Left lung (tissue), 4 donors: ENCODE measurements at regions not wholly inside any gene's neighbourhood (a gene's known extent, or its start where the extent isn't known, plus 50 kb on each side); places are given as distances from the start of the nearest gene placed in this dataset.

Experiments used
- ATAC-seq: fragments of 200-7000 bp; cut with Tn5 transposase; one replicate; pipeline ENCODE4 v1.9.1; 2020; ENCODE audit warnings: moderate library complexity
- DNase-seq, 4 donors: peaks; one replicate each; pipeline ENCODE4 v3.0.0-alpha.2; 2013 to 2020
- H3K27ac ChIP-seq, 2 donors: fragments of 200-600 bp; sonication (generic) in 1 of 2; one replicate each; pipeline versions ENCODE4 v1.5.0 to v1.8.0; 2020 to 2021
- H3K27me3 ChIP-seq, 2 donors: fragments of 200-600 bp; sonication (generic) in 1 of 2; one replicate each; pipeline versions ENCODE4 v1.5.0 to v1.8.0; 2020 to 2021
- H3K36me3 ChIP-seq, 2 donors: fragments of 200-600 bp; sonication (generic) in 1 of 2; one replicate each; pipeline versions ENCODE4 v1.5.0 to v1.8.0; 2020 to 2021
- H3K4me1 ChIP-seq, 2 donors: fragments of 200-600 bp; one replicate each; pipeline ENCODE4 v1.8.0; 2021
- H3K4me3 ChIP-seq, 2 donors: fragments of 200-600 bp; sonication (generic) in 1 of 2; one replicate each; pipeline versions ENCODE4 v1.5.0 to v1.8.0; 2020 to 2021; ENCODE audit warnings: mild to moderate bottlenecking in 1 of 2
- H3K9me3 ChIP-seq, 2 donors: fragments of 200-600 bp; sonication (generic) in 1 of 2; one replicate each; pipeline versions ENCODE4 v1.5.0 to v1.8.0; 2020 to 2021
- CTCF ChIP-seq, 2 donors: fragments of 200-600 bp; sonication (generic) in 1 of 2; IDR thresholded peaks; one replicate each; pipeline versions ENCODE4 v1.5.0 to v1.8.0; 2021; ENCODE audit warnings: antibody characterized with exemption in 2 of 2
- intact Hi-C, 2 donors: fragments of 100-400 bp; cut with DNase I; formaldehyde crosslinking; loops; one replicate each; pipeline versions ENCODE4 v1.11.2 to v1.14.2; 2022
- donor health status: DM: no; HTN: yes; CAD: no.
- donor health status: DM: no; HTN: no; CAD: no.

- no peaks in the 10 kb centered on the region for H3K27me3 ChIP-seq
- no peak for TF ChIP-seq CTCF (IDR thresholded peaks at IDR 0.05)
- no peaks in the 10 kb centered on the region for H3K4me1 ChIP-seq
- H3K4me3 ChIP-seq = no peak overlapping the region
- H3K27ac ChIP-seq = no peak overlapping the region
- intact Hi-C loops = no loop called here
- ATAC-seq (no peak), DNase-seq (peak in 2 of 4 donors; percentile 28 to 55)
- no peaks in the 10 kb centered on the region for H3K36me3 ChIP-seq
- H3K9me3 ChIP-seq = no peaks in the 10 kb centered on the region
Observed at GRCh38 chr2:8627019-8627691, 54.7 kb upstream of the ID2 start.

- intact Hi-C loops = no loop called here
- Histone ChIP-seq H3K4me1 (no peaks in the 10 kb centered on the region), H3K27ac (no peak overlapping the region), H3K36me3 (no peaks in the 10 kb centered on the region), H3K27me3 (no peaks in the 10 kb centered on the region), H3K4me3 (no peak overlapping the region), H3K9me3 (no peaks in the 10 kb centered on the region)
- TF ChIP-seq CTCF (IDR thresholded peaks at IDR 0.05) = no peak
- peak in 1 of 4 donors; percentile 10 for DNase-seq
- no peak for ATAC-seq
Observed at GRCh38 chr2:8627692-8628085, 54.2 kb upstream of the ID2 start.

GRCh38 chr2:8628179-8628865, 53.5 kb upstream of the ID2 start:
- H3K36me3 ChIP-seq = no peaks in the 10 kb centered on the region
- H3K27ac ChIP-seq = no peak overlapping the region
- no peak for ATAC-seq
- no peaks in the 10 kb centered on the region for H3K9me3 ChIP-seq
- DNase-seq = peak in 1 of 4 donors; percentile 24
- intact Hi-C loops = no loop called here
- H3K4me3 ChIP-seq = no peak overlapping the region
- TF ChIP-seq CTCF (IDR thresholded peaks at IDR 0.05) = no peak
- no peaks in the 10 kb centered on the region for H3K27me3 ChIP-seq
- no peaks in the 10 kb centered on the region for H3K4me1 ChIP-seq

GRCh38 chr2:8628866-8629209, 53.0 kb upstream of the ID2 start:
- DNase-seq (peak in 1 of 4 donors; percentile 19), ATAC-seq (no peak)
- Histone ChIP-seq H3K27me3 (no peaks in the 10 kb centered on the region), H3K4me1 (no peaks in the 10 kb centered on the region), H3K9me3 (no peaks in the 10 kb centered on the region), H3K27ac (no peak overlapping the region), H3K36me3 (no peaks in the 10 kb centered on the region), H3K4me3 (no peak overlapping the region)
- intact Hi-C loops = no loop called here
- no peak for TF ChIP-seq CTCF (IDR thresholded peaks at IDR 0.05)

GRCh38 chr2:8629402-8629801, 52.5 kb upstream of the ID2 start:
- Histone ChIP-seq H3K36me3 (no peaks in the 10 kb centered on the region), H3K27ac (no peak overlapping the region), H3K9me3 (no peaks in the 10 kb centered on the region), H3K4me3 (no peak overlapping the region), H3K27me3 (no peaks in the 10 kb centered on the region), H3K4me1 (no peaks in the 10 kb centered on the region)
- ATAC-seq = no peak
- TF ChIP-seq CTCF (IDR thresholded peaks at IDR 0.05) = no peak
- intact Hi-C loops = no loop called here
- peak in 1 of 4 donors; percentile 9 for DNase-seq
